A549 (cell line): ENCODE measurements at regions not wholly inside any gene's neighbourhood (a gene's known extent, or its start where the extent isn't known, plus 50 kb on each side); places are given as distances from the start of the nearest gene placed in this dataset.

Source experiments
- ATAC-seq, 2 experiments: fragments of 200-7000 bp in 1 of 2; fragments of >200 bp in 1 of 2; cut with Nextera tagmentation in 1 of 2; cut with Tn5 transposase in 1 of 2; 3 replicates each; pipeline versions ENCODE4 v1.8.0 to v1.9.1; 2018 to 2020; ENCODE audit warnings: mild to moderate bottlenecking in 1 of 2, moderate library complexity in 1 of 2
- CTCF ChIA-PET: fragments of 300-600 bp; sonication (Branson Sonifier 250); formaldehyde crosslinking; extraction: SDS; loops from one replicate; lab custom pipeline; 2021; ENCODE audit warnings: antibody characterized with exemption, inconsistent platforms; lab: Yijun Ruan, JAX
- POLR2A ChIA-PET: fragments of 350-600 bp; formaldehyde crosslinking; extraction: SDS; loops from one replicate; lab custom pipeline; 2021; ENCODE audit warnings: antibody characterized with exemption, inconsistent platforms; lab: Yijun Ruan, JAX
- DNase-seq, 2 experiments: peaks; one replicate each; pipeline versions ENCODE4 v3.0.0 to v3.0.0-alpha.2; 2011 to 2016; ENCODE audit warnings: low read depth in 1 of 2, low spot score in 1 of 2
- FAIRE-seq: peaks from 2 replicates; lab custom pipeline; 2011; peaks lifted over from hg19 to GRCh38; lab: Jason Lieb, UNC
- H3K27ac ChIP-seq, 2 experiments: fragments of >200 bp; sonication (Bioruptor Twin); formaldehyde crosslinking; 3 replicates each; pipeline ENCODE4 v1.5.1; 2016 to 2017
- H3K4me1 ChIP-seq: fragments of >200 bp; sonication (Bioruptor Twin); formaldehyde crosslinking; 3 replicates; pipeline ENCODE4 v1.6.1; 2016
- H3K4me2 ChIP-seq: fragments of >200 bp; sonication (Bioruptor Twin); formaldehyde crosslinking; 3 replicates; pipeline ENCODE4 v1.6.1; 2016
- H3K4me3 ChIP-seq: fragments of >200 bp; sonication (Bioruptor Twin); formaldehyde crosslinking; 3 replicates; pipeline ENCODE4 v1.5.1; 2016
- H3K9me3 ChIP-seq: fragments of >200 bp; sonication (Bioruptor Twin); formaldehyde crosslinking; 3 replicates; pipeline ENCODE4 v1.6.1; 2016
- BHLHE40 ChIP-seq: IDR thresholded peaks from 2 replicates; pipeline ENCODE4 v1.6.1; 2012; ENCODE audit warnings: low read depth, low read length, inconsistent platforms
- FOSL2 ChIP-seq, 2 experiments: fragments of 450-650 bp in 1 of 2; fragments of >200 bp in 1 of 2; sonication (Bioruptor Twin) in 1 of 2; formaldehyde crosslinking; IDR thresholded peaks; 2 replicates each; pipeline versions ENCODE4 v1.5.0 to v1.6.1; 2016 to 2020; ENCODE audit warnings: mild to moderate bottlenecking in 1 of 2, moderate library complexity in 1 of 2
- FOXS1 ChIP-seq: fragments of 250-450 bp; sonication (Bioruptor Pico); IDR thresholded peaks from 2 replicates; pipeline ENCODE4 v1.5.0; 2020; ENCODE audit warnings: mild to moderate bottlenecking, moderate library complexity
- MAFK ChIP-seq: fragments of 450-650 bp; IDR thresholded peaks from 2 replicates; pipeline ENCODE4 v1.6.1; 2014; ENCODE audit not compliant: partially characterized antibody
- NR3C1 ChIP-seq: fragments of >200 bp; sonication (Bioruptor Twin); formaldehyde crosslinking; IDR thresholded peaks from 3 replicates; pipeline ENCODE4 v1.6.1; 2017
- RFX5 ChIP-seq: fragments of 450-650 bp; IDR thresholded peaks from 2 replicates; pipeline ENCODE4 v1.7.1; 2014; ENCODE audit warnings: antibody characterized with exemption, mild to moderate bottlenecking, moderate library complexity
- TP53 ChIP-seq: fragments of 250-450 bp; sonication (Bioruptor Pico); IDR thresholded peaks from 2 replicates; pipeline ENCODE4 v1.5.0; 2021; ENCODE audit warnings: mild to moderate bottlenecking, moderate library complexity
- ZFP36 ChIP-seq: fragments of 450-650 bp; IDR thresholded peaks from 2 replicates; pipeline ENCODE4 v1.6.1; 2014; ENCODE audit warnings: borderline replicate concordance; ENCODE audit not compliant: partially characterized antibody
- WGBS: methylation state at CpG from one replicate; pipeline ENCODE4 v1.1.6; 2017; ENCODE audit errors: missing lambda C conversion rate; 5-methylcytosine and 5-hydroxymethylcytosine counted together
- TF ChIP-seq, protein P1 (sequence below): IDR thresholded peaks from 2 replicates; pipeline ENCODE4 v1.6.1; 2012
- TF ChIP-seq, protein P2 (sequence below): IDR thresholded peaks from 2 replicates; pipeline ENCODE4 v1.6.1; 2012; ENCODE audit warnings: low read depth, borderline replicate concordance
- TF ChIP-seq, protein P3 (sequence below): fragments of 250-450 bp; sonication (Bioruptor Pico); IDR thresholded peaks from 2 replicates; pipeline ENCODE4 v1.5.0; 2021; ENCODE audit warnings: mild to moderate bottlenecking, moderate library complexity, borderline replicate concordance
- TF ChIP-seq, protein P4 (sequence below): fragments of 250-450 bp; sonication (Bioruptor Pico); IDR thresholded peaks from 2 replicates; pipeline ENCODE4 v1.5.0; 2020; ENCODE audit warnings: low read depth, mild to moderate bottlenecking, moderate library complexity

DNA sequence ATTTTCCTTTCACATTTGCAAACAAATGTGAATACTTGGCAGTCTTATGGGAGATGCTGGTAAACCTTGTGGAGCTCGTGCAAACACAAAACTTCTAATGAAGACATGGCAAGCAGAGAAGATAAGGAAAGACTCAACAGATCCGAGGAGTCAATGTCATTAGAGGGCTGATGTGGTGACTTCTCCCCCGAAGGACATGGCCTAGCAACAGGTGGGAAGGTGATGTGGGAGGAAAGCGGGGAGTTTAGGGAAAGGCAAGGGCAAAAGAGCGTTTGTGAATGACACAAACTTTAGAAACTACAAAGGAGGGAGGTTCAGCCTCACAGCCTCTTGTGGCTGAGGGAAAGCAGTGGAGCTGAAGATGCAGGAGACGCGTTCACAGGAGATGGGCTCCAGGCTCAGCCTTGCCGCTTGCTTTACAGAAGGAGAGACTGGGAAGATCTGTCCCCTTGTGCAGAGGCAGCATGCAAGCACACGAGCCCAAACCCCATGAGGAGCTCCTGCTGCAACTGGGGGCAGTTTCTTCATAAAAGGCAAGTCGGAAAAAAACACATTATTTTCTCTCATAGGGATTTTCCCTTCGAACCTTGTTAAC is 86.6 kb downstream of the SOWAHC start:
- CTCF ChIA-PET: interaction anchor here (0.7 to 1.4 kb wide), 2 partner anchors 13 to 28 kb away, joined by 3 read pairs; no protein-coding TSS in a partner anchor
- no peak overlapping the region for H3K4me3 ChIP-seq
- ATAC-seq: no peak
- FAIRE-seq: no peak
- H3K4me2 ChIP-seq: no peak overlapping the region
- H3K27ac ChIP-seq: no peak overlapping the region
- TF ChIP-seq, protein P1, sequence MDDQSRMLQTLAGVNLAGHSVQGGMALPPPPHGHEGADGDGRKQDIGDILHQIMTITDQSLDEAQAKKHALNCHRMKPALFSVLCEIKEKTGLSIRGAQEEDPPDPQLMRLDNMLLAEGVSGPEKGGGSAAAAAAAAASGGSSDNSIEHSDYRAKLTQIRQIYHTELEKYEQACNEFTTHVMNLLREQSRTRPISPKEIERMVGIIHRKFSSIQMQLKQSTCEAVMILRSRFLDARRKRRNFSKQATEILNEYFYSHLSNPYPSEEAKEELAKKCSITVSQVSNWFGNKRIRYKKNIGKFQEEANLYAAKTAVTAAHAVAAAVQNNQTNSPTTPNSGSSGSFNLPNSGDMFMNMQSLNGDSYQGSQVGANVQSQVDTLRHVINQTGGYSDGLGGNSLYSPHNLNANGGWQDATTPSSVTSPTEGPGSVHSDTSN: no peak
- TF ChIP-seq, protein P2, sequence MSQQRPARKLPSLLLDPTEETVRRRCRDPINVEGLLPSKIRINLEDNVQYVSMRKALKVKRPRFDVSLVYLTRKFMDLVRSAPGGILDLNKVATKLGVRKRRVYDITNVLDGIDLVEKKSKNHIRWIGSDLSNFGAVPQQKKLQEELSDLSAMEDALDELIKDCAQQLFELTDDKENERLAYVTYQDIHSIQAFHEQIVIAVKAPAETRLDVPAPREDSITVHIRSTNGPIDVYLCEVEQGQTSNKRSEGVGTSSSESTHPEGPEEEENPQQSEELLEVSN: no peak
- TF ChIP-seq, protein P3, sequence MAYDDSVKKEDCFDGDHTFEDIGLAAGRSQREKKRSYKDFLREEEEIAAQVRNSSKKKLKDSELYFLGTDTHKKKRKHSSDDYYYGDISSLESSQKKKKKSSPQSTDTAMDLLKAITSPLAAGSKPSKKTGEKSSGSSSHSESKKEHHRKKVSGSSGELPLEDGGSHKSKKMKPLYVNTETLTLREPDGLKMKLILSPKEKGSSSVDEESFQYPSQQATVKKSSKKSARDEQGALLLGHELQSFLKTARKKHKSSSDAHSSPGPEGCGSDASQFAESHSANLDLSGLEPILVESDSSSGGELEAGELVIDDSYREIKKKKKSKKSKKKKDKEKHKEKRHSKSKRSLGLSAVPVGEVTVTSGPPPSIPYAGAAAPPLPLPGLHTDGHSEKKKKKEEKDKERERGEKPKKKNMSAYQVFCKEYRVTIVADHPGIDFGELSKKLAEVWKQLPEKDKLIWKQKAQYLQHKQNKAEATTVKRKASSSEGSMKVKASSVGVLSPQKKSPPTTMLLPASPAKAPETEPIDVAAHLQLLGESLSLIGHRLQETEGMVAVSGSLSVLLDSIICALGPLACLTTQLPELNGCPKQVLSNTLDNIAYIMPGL: no peak
- TF ChIP-seq FOXS1 (CRISPR knock-in tag): no peak
- TF ChIP-seq ZFP36: no peak
- TF ChIP-seq RFX5: no peak
- POLR2A ChIA-PET: no interaction called here
- peaks cover 11% of the 10 kb centered on the region; the same call in 1 of the 3 replicates for H3K4me1 ChIP-seq
- H3K9me3 ChIP-seq: no peaks in the 10 kb centered on the region
- WGBS: 67% methylated on average over 11 of the region's 11 CpGs
- DNase-seq: no peak

DNA sequence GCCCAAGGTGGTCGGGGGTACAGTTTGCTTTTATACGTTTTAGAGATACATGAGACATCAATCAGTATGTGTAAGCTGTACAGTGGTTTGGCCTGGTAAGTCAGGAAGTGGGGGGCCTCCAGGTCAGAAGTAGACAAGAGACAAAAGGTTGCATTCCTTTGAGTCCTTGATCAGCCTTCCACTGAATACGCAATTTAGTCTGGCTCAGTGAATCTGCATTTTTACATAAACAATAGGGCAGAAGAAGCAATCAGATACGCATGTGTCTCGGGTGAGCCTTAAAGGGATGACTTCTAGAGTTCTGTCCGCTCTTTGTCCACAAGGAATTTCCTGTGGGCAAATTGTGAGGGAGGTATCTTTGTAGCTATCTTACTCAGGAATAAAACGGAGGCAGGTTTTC is 87.2 kb downstream of the SOWAHC start:
- H3K4me3 ChIP-seq: no peak overlapping the region
- no peak for DNase-seq
- POLR2A ChIA-PET: no interaction called here
- no peak overlapping the region for H3K27ac ChIP-seq
- TF ChIP-seq, protein P4, sequence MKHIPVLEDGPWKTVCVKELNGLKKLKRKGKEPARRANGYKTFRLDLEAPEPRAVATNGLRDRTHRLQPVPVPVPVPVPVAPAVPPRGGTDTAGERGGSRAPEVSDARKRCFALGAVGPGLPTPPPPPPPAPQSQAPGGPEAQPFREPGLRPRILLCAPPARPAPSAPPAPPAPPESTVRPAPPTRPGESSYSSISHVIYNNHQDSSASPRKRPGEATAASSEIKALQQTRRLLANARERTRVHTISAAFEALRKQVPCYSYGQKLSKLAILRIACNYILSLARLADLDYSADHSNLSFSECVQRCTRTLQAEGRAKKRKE (CRISPR knock-in tag): no peak
- TF ChIP-seq MAFK (no peak), NR3C1 (no peak), FOSL2 (IDR thresholded peaks at IDR 0.05) (no peak), FOSL2 (CRISPR knock-in tag; IDR thresholded peaks at IDR 0.05) (no peak)
- TF ChIP-seq, all 56 proteins: peak for 0
- no peak for ATAC-seq
- CTCF ChIA-PET: interaction anchor here (0.7 to 1.4 kb wide), 3 partner anchors 28 to 159 kb away, joined by 3 read pairs; no protein-coding TSS in a partner anchor
- Histone ChIP-seq H3K4me2 (no peak overlapping the region), H3K4me1 (peaks cover 11% of the 10 kb centered on the region; the same call in 1 of the 3 replicates), H3K9me3 (no peaks in the 10 kb centered on the region)
- no peak for FAIRE-seq
- WGBS: 80% methylated on average over 7 of the region's 7 CpGs

DNA sequence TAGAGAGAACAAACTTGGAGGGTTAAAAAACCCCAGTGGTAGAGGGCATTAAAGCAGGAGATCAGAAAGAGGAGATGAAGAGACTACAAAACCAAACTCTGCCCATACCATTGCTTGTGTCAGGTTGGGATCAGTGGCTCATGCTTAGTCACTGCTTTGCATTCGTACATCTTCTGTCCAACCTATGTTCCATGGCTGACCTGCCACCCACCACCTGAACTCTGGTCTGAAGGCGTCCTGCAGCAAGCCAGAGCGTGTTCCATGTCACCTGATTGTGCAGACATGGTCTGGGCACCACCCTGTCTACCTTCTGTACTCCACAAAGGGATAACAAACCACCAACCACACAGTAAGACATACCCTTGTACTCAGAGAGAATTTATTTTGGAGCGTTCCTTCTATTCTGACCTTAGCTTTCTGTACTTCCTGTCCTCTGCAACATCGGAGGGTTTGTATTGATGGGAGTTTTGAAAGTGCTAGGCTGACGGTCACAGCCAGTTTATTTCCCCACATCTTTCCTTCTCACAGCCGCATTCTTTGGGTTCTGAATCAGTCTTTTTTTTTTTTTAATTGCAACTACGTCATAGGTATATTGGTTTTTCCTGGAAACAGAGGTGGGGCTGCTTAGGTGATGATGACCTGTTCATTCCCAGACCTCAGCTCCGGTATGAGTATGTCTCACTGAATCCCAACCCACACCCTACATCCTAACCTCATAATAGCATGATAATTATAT is 88.3 kb downstream of the SOWAHC start:
- 66% methylated on average over 9 of the region's 9 CpGs for WGBS
- peak in 1 of 2 experiments; percentile 25; a peak in 2 of 6 replicates for ATAC-seq
- no peak for FAIRE-seq
- TF ChIP-seq BHLHE40 (no peak), TP53 (CRISPR knock-in tag) (no peak)
- ChIA-PET POLR2A (interaction anchor here (2.4 kb wide), 1 partner anchor 88 kb away, joined by 8 read pairs; the partner anchor contains the start of genes SEPTIN10 and SOWAHC), CTCF (interaction anchor here (0.7 to 1.4 kb wide), 6 partner anchors 16 to 192 kb away, joined by 3 to 4 read pairs (median 3); no protein-coding TSS in a partner anchor)
- Histone ChIP-seq H3K27ac (no peak overlapping the region), H3K4me3 (no peak overlapping the region), H3K4me1 (peaks cover 11% of the 10 kb centered on the region; the same call in 1 of the 3 replicates), H3K4me2 (no peak overlapping the region), H3K9me3 (no peaks in the 10 kb centered on the region)
- peak in 1 of 2 experiments; percentile 25 for DNase-seq
